ENCODE measurements at regions not wholly inside any gene's neighbourhood (a gene's known extent, or its start where the extent isn't known, plus 50 kb on each side); places are given as distances from the start of the nearest gene placed in this dataset.
"Not testable (repeated sequence)": the region's sequence is repeated elsewhere in the genome, so short reads cannot be mapped to it uniquely, and the experiment has no call there.

DNA sequence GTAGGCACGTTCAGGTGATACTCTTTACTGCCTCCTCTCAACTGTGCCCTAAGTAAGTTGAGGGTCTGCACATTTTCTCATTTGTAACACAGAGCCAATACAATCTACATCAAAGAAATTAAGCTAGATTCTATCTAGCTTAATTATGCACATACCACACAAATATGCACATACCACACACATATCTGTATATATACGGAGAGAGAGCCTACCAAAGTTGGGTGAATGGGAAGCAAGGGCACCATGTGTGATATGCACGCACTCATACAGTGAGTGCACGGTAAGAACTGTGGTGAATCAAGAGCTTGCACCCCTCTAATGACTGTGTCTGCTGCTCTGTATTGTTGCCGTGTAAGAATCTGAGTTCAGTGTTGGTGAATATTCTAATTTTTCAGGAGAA is 314.9 kb downstream of the ZNF326 start:
- Mint-ChIP-seq H3K9me3 (peaks cover 0 to 6% of the 10 kb centered on the region in 2 donors), H3K36me3 (ENCODE audit: insufficient read depth) (no peaks in the 10 kb centered on the region), H3K4me3 (no peak overlapping the region), H3K27me3 (no peaks in the 10 kb centered on the region), H3K27ac (no peak overlapping the region), H3K4me1 (ENCODE audit: low read depth in 2 of 2) (no peaks in the 10 kb centered on the region)
- DNase-seq (no peak), ATAC-seq (replicated peaks) (no peak)

- no peak for ATAC-seq (replicated peaks)
- Mint-ChIP-seq H3K36me3 (ENCODE audit: insufficient read depth) (no peaks in the 10 kb centered on the region), H3K4me3 (no peak overlapping the region)
Measured at GRCh38 chr1:90308421-90308820, 313.5 kb downstream of the ZNF326 start.

GRCh38 chr1:90305577-90305976 is 310.7 kb downstream of the ZNF326 start:
- DNase-seq = no peak
- ATAC-seq (replicated peaks) = no peak
- Mint-ChIP-seq H3K36me3 (ENCODE audit: insufficient read depth) (no peaks in the 10 kb centered on the region), H3K4me1 (ENCODE audit: low read depth in 2 of 2) (no peaks in the 10 kb centered on the region), H3K27ac (no peak overlapping the region), H3K27me3 (no peaks in the 10 kb centered on the region), H3K4me3 (no peak overlapping the region), H3K9me3 (peaks cover 0 to 13% of the 10 kb centered on the region in 2 donors)

More at GRCh38 chr1:90308421-90308820, 313.5 kb downstream of the ZNF326 start:
- DNase-seq = no peak
- Mint-ChIP-seq H3K9me3 (peaks cover 0 to 9% of the 10 kb centered on the region in 2 donors), H3K4me1 (ENCODE audit: low read depth in 2 of 2) (no peaks in the 10 kb centered on the region), H3K27ac (no peak overlapping the region), H3K27me3 (no peaks in the 10 kb centered on the region)

- Mint-ChIP-seq H3K4me1 (ENCODE audit: low read depth in 2 of 2) (no peaks in the 10 kb centered on the region), H3K9me3 (peaks cover 0 to 2% of the 10 kb centered on the region in 2 donors), H3K4me3 (no peak overlapping the region), H3K27ac (no peak overlapping the region), H3K27me3 (peaks cover 0 to 9% of the 10 kb centered on the region in 2 donors), H3K36me3 (ENCODE audit: insufficient read depth) (no peaks in the 10 kb centered on the region)
- DNase-seq = no peak
- ATAC-seq (replicated peaks) = no peak
Measured at GRCh38 chr1:90296327-90296726, 301.4 kb downstream of the ZNF326 start.

DNA sequence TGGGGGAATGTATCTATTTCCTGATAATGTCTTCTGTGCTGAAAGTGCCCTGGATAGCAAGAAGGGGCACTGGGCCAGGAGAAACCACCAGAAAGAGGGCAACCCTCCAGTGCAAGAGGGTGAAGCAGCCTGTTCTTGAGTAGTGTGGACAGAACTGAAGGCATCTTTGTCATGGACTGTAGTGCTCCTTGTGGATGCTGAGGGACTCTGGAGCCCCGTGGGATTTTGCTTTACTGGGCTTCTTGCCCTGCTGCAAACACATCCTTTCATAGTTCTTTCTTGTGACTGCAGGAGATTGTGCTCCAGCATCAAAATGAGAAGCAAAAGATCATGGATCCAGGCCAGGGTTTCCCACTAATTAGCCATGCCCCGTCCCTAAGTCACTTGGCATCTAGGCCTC is 300.6 kb downstream of the ZNF326 start:
- peaks cover 0 to 2% of the 10 kb centered on the region in 2 donors for H3K9me3 Mint-ChIP-seq
- ATAC-seq (replicated peaks) (no peak), DNase-seq (no peak)
- H3K4me1 Mint-ChIP-seq (ENCODE audit: low read depth in 2 of 2) = no peaks in the 10 kb centered on the region
- no peak overlapping the region for H3K4me3 Mint-ChIP-seq
- peaks cover 0 to 9% of the 10 kb centered on the region in 2 donors for H3K27me3 Mint-ChIP-seq
- no peaks in the 10 kb centered on the region for H3K36me3 Mint-ChIP-seq (ENCODE audit: insufficient read depth)
- H3K27ac Mint-ChIP-seq = no peak overlapping the region

DNA sequence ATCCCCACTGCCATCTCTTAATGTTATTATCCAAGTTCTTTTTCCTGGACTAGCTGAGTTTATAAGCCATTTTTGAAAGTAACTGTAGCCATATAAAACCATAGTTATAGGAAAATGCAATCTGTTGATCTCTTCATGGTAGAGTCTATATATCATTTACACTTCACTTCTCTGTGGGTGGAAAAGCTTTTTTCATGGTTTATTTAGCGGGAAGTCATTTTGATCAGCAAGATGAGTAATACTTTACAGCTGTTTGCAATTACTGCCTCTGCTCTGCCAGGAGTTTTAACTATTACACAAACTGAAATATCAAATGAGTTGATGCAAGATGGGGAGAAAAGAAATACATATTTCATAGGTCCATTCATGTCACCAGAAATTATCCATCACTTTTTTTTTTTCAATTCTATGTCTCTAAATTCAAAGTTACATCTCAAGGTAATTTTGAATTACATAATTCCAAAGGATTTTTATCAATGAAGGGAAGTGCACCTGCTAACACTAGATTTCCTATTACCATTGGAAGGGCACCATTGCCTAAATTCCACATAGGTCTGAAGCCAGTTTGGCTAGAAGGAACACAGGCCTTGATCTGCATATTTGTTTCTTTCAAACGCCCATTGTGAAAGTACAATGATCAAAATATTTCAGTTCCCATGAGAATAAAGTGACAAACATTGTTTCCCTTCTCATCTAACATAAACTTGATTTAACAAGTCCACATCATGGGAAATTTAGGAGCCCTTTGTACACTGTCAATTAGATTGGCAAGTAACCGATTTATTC is 296.7 kb downstream of the ZNF326 start:
- Mint-ChIP-seq H3K9me3 (peaks cover 0 to 3% of the 10 kb centered on the region in 2 donors), H3K27ac (no peak overlapping the region), H3K27me3 (peaks cover 0 to 9% of the 10 kb centered on the region in 2 donors), H3K36me3 (ENCODE audit: insufficient read depth) (no peaks in the 10 kb centered on the region), H3K4me1 (ENCODE audit: low read depth in 2 of 2) (no peaks in the 10 kb centered on the region), H3K4me3 (no peak overlapping the region)
- ATAC-seq (replicated peaks) (no peak), DNase-seq (no peak)

GRCh38 chr1:90282811-90283210 is 287.9 kb downstream of the ZNF326 start:
- ATAC-seq (replicated peaks) (no peak), DNase-seq (no peak)
- Mint-ChIP-seq H3K4me1 (ENCODE audit: low read depth in 2 of 2) (no peaks in the 10 kb centered on the region), H3K27ac (no peak overlapping the region), H3K36me3 (ENCODE audit: insufficient read depth) (no peaks in the 10 kb centered on the region), H3K27me3 (no peaks in the 10 kb centered on the region), H3K4me3 (no peak overlapping the region), H3K9me3 (no peaks in the 10 kb centered on the region)

- not testable (repeated sequence) for ATAC-seq (replicated peaks); DNase-seq; H3K4me1 Mint-ChIP-seq (ENCODE audit: low read depth in 2 of 2); H3K36me3 Mint-ChIP-seq (ENCODE audit: insufficient read depth); H3K9me3 Mint-ChIP-seq; H3K4me3 Mint-ChIP-seq; H3K27me3 Mint-ChIP-seq; H3K27ac Mint-ChIP-seq
Measured at GRCh38 chr1:90281886-90282285, 287.0 kb downstream of the ZNF326 start.

DNA sequence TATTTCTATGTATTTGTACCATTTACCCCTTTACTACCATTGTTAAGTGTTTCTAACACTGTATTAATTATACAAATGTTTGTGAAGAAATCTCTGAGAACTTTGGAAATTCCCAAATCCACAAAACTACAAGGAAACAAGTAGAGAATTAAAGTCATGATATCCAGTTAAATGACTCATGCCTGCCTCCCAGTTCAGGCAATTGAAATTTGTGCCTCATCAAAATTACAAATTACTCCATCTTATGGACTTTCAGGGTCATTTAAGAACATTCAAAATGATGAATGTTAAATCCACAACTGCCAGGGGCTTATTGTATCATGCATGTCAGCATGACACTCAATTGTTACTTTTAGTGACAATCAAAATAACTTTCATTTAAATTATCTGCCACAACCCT is 282.4 kb downstream of the ZNF326 start:
- no peaks in the 10 kb centered on the region for H3K27me3 Mint-ChIP-seq
- no peaks in the 10 kb centered on the region for H3K36me3 Mint-ChIP-seq (ENCODE audit: insufficient read depth)
- ATAC-seq (replicated peaks) = no peak
- H3K27ac Mint-ChIP-seq = no peak overlapping the region
- no peak overlapping the region for H3K4me3 Mint-ChIP-seq
- H3K9me3 Mint-ChIP-seq = peaks cover 0 to 3% of the 10 kb centered on the region in 2 donors
- DNase-seq = no peak
- no peaks in the 10 kb centered on the region for H3K4me1 Mint-ChIP-seq (ENCODE audit: low read depth in 2 of 2)

DNA sequence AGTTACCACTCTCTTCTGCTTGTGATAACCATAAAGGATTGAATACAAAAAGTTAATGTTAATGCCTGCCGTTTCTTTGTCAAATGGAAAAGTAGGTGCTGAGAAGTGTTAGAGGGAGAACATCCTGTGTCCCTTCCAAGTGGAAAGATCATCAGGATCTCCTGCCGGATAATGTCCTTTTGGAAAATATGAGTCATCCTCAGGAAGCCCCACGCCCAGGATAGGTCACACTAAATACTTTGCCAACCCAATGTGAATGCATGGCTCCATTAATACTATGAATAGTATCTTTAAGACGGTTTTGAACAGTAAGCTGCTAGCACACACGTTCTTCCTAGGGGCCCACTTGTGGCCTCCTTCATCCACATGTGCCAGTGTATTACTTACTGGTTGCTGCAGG is 279.5 kb downstream of the ZNF326 start:
- no peaks in the 10 kb centered on the region for H3K4me1 Mint-ChIP-seq (ENCODE audit: low read depth in 2 of 2)
- no peak overlapping the region for H3K27ac Mint-ChIP-seq
- H3K27me3 Mint-ChIP-seq = no peaks in the 10 kb centered on the region
- ATAC-seq (replicated peaks) (no peak), DNase-seq (no peak)
- no peaks in the 10 kb centered on the region for H3K36me3 Mint-ChIP-seq (ENCODE audit: insufficient read depth)
- peaks cover 0 to 6% of the 10 kb centered on the region in 2 donors for H3K9me3 Mint-ChIP-seq
- H3K4me3 Mint-ChIP-seq = no peak overlapping the region

- no peak for ATAC-seq (replicated peaks)
- H3K4me1 Mint-ChIP-seq (ENCODE audit: low read depth in 2 of 2) = no peaks in the 10 kb centered on the region
- H3K9me3 Mint-ChIP-seq = peaks cover 0 to 6% of the 10 kb centered on the region in 2 donors
- H3K27ac Mint-ChIP-seq = no peak overlapping the region
- no peak for DNase-seq
- no peak overlapping the region for H3K4me3 Mint-ChIP-seq
- H3K36me3 Mint-ChIP-seq (ENCODE audit: insufficient read depth) = no peaks in the 10 kb centered on the region
- H3K27me3 Mint-ChIP-seq = no peaks in the 10 kb centered on the region
Measured at GRCh38 chr1:90273241-90273774, 278.4 kb downstream of the ZNF326 start.

DNA sequence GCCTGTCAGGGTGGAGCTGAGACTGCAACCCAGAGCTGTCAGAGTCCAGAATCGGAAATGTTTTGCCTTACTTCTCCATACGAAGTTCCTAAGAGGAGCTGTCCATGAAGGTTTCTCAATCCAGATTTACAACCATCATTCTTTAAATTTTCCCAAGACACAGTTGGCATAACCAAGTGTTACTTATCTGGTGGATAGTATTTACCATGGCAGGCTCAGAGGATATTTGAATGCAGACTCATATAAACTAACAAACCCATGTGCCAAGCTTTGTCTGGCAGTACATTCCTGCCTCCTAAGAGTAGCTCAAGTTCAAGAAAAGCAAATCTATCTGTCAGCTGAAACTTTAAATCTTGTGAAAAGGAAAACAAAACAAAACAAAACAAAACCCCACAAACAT is 267.9 kb downstream of the ZNF326 start:
- no peak for DNase-seq
- ATAC-seq (replicated peaks) = no peak
- H3K9me3 Mint-ChIP-seq = peaks cover 0 to 5% of the 10 kb centered on the region in 2 donors
- H3K4me3 Mint-ChIP-seq = no peak overlapping the region
- H3K27ac Mint-ChIP-seq = no peak overlapping the region
- no peaks in the 10 kb centered on the region for H3K4me1 Mint-ChIP-seq (ENCODE audit: low read depth in 2 of 2)
- peaks cover 0 to 12% of the 10 kb centered on the region in 2 donors for H3K27me3 Mint-ChIP-seq
- H3K36me3 Mint-ChIP-seq (ENCODE audit: insufficient read depth) = peaks cover 4% of the 10 kb centered on the region

GRCh38 chr1:90262286-90262685 is 267.4 kb downstream of the ZNF326 start:
- H3K36me3 Mint-ChIP-seq (ENCODE audit: insufficient read depth) = peaks cover 4% of the 10 kb centered on the region
- DNase-seq = no peak
- H3K27me3 Mint-ChIP-seq = peaks cover 0 to 17% of the 10 kb centered on the region in 2 donors
- H3K4me3 Mint-ChIP-seq = no peak overlapping the region
- H3K4me1 Mint-ChIP-seq (ENCODE audit: low read depth in 2 of 2) = no peaks in the 10 kb centered on the region
- H3K9me3 Mint-ChIP-seq = peaks cover 0 to 5% of the 10 kb centered on the region in 2 donors
- ATAC-seq (replicated peaks) = no peak
- H3K27ac Mint-ChIP-seq = no peak overlapping the region

DNA sequence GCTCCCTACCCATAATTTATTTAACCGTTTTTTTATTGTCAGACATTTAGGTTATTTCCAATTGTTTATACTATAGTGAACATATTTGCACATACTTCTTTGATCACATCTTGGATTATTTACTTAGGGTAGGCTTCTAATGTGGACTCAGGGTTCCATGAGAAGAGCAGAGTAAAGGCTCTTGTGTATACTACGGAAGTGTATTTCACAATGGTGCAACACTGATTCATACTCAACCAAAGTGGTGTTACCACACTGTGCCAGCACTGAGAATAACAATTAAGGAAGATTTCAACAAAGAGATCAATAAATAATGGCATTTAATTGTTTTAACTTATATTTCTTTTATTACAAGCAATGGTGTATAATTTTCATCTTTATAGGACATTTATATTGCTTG is 251.2 kb downstream of the ZNF326 start:
- Mint-ChIP-seq H3K27ac (no peak overlapping the region), H3K27me3 (no peaks in the 10 kb centered on the region), H3K36me3 (ENCODE audit: insufficient read depth) (no peaks in the 10 kb centered on the region), H3K9me3 (peaks cover 0 to 7% of the 10 kb centered on the region in 2 donors), H3K4me3 (no peak overlapping the region), H3K4me1 (ENCODE audit: low read depth in 2 of 2) (no peaks in the 10 kb centered on the region)
- no peak for DNase-seq
- ATAC-seq (replicated peaks) = no peak
